Fibroblast of lung (primary cell): ENCODE measurements at regions not wholly inside any gene's neighbourhood (a gene's known extent, or its start where the extent isn't known, plus 50 kb on each side); places are given as distances from the start of the nearest gene placed in this dataset.

Experiments used
- CTCF ChIP-seq, 2 donors: IDR thresholded peaks in 1 of 2; conservative IDR thresholded peaks in 1 of 2; 1 replicate in 1 of 2; 2 replicates in 1 of 2; pipeline ENCODE4 v1.5.1; 2011 to 2012; ENCODE audit warnings: low read length in 2 of 2, control low read depth in 1 of 2, inconsistent platforms in 1 of 2, low read depth in 1 of 2, mild to moderate bottlenecking in 1 of 2
- EZH2 ChIP-seq: IDR thresholded peaks from 2 replicates; pipeline ENCODE4 v1.5.1; 2012; ENCODE audit warnings: low read length, control low read depth, mild to moderate bottlenecking; ENCODE audit errors: missing control alignments

- TF ChIP-seq CTCF (conservative IDR thresholded peaks at IDR 0.05 in 1 of 2, IDR thresholded peaks at IDR 0.05 in 1 of 2; ENCODE audit: low read depth in 1 of 2, low read length in 2 of 2) (no peak), EZH2 (no peak)
Measured at GRCh38 chr11:112363527-112363926, 102.9 kb upstream of the PLET1 start.
